SH-SY5Y (cell line): ENCODE measurements at regions not wholly inside any gene's neighbourhood (a gene's known extent, or its start where the extent isn't known, plus 50 kb on each side); places are given as distances from the start of the nearest gene placed in this dataset.

Source experiments
- GATA2 ChIP-seq: IDR thresholded peaks from 2 replicates; pipeline ENCODE4 v1.6.1; 2011; ENCODE audit warnings: mild to moderate bottlenecking, low read depth, low read length
- GATA3 ChIP-seq: IDR thresholded peaks from 2 replicates; pipeline ENCODE4 v1.6.1; 2011; ENCODE audit warnings: low read depth, mild to moderate bottlenecking, low read length, moderate library complexity

DNA sequence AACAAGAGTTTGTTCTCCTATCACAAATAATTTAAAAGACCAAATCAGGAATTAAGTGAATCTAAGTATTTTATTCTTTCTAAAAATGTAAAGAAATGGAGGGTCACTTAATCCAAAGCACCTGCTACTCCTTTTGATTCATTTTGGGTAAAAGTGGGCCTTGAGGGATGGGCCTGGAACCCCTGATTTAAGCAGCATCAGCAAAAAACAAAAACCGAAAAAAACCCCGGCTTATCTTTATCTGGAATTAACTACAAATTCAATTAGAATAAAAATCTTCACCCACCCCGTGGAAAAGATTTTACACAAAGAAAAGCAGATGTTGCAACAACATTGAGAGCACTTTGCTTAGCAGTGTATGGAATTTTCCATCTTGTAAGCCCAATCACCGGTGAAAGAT, 1018.2 kb downstream of the MCTP2 start:
- TF ChIP-seq GATA3 (no peak), GATA2 (no peak)

DNA sequence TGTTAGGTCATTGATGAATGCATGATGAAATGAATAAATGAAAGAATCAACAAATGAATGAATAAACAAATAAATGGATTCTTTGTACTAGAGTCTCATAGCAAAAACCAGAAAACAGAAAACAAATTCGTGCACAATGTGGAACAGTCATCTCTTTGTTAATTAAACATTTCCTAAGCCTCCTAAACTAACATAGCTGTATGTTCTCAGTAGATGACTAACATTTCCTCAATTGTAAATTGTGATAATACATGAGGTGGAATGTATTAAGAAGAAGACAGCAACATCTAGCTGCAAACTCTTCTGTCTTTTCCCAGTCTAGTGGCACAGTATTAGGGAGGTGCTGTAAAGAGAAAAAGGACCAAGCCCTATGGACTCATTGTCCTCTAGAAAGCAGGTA, 1021.0 kb downstream of the MCTP2 start:
- no peak for TF ChIP-seq GATA3
- no peak for TF ChIP-seq GATA2

DNA sequence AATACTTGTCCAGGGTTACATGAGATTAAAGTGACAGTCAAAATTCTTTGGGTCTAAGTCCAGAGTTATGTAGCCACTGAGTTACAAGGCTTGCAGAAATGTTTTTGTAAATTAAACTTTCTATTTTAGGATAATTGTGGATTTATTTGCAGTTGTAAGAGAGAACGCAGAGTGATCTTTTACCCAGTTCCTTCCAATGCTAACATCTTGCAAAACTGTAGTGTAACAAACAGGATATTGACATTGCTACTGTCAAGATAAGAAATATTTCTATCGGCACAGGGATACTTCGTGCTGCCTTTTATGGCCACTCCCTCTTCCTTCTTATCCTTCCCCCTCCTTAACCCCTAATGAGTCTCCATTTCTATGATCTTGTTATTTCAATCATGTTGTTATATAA, 1022.9 kb downstream of the MCTP2 start:
- no peak for TF ChIP-seq GATA3
- TF ChIP-seq GATA2: no peak

DNA sequence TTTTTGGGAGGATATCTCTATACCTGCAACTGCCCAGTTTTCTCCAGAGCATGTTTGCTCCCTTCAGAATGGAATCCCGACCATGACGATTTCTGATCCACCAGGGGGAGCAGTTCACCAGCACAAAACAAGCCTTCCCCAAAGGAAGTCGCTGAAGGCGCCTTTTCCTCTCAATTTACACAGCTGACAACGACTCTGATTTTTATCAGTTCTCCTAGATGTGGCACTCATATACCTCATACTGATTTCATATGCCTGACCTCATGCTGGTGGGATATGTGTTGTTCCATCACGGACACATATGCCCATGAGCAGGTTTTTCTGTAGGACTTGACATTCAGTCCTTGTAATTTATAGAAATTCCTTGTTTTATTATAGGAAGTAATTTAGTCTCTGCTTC, 1028.2 kb downstream of the MCTP2 start:
- TF ChIP-seq GATA2 (no peak), GATA3 (no peak)

DNA sequence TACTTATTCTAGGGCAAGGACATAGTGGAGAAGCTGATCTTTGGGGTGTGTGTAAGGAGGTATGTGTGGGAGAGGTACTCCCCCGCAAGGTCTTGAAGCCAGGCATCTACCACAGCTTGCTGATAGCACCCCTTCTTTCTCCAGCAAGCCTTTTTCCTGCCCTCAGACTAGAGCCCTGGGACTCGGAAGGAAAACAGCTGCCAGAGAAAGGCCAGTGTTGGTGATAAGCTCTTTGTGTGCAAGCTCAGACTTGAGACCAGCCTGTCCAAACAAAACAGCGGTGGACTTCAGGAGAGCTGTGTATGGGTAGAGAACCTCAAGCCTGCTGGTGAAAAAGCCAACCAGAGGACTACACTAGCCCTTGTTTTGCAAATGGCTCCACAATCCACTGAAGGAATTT, 1028.6 kb downstream of the MCTP2 start:
- TF ChIP-seq GATA3: no peak
- TF ChIP-seq GATA2: no peak

DNA sequence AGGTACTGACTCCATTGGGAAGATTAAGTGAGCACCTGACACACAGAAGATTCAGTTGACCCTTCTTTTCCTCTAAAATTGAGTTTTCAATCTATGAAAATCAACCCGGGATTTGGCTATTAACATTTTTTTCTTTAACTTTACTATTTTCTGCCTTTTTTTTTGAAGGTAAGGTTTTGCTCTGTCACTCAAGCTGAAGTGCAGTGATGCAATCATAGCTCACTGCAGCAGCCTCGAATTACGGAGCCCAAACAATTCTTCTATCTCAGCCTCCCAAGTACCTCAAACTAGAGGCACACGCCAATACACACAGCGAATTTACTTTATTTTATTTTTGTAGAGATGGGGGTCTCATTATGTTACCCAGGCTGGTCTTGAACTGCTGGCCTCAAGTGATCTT, 1029.5 kb downstream of the MCTP2 start:
- TF ChIP-seq GATA3 (no peak), GATA2 (no peak)

DNA sequence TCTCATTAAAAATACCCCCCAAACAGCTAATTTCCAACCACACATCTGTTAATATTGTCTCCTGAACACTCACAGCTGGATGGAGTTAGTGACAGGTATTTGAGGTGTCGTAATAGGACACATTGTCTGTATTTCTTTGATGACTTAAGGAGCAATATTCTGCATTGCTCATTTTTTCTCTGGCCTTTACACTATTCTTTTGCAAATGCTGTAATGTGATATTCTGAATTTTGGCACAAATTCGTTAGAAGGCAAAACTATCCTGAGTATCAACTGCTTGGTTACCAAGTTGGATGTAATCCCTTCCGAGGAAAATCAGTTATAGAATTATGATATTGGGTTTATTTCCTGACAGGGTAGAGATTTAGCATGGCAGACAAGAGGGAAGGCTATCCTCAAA, 1030.2 kb downstream of the MCTP2 start:
- TF ChIP-seq GATA3 (no peak), GATA2 (no peak)

DNA sequence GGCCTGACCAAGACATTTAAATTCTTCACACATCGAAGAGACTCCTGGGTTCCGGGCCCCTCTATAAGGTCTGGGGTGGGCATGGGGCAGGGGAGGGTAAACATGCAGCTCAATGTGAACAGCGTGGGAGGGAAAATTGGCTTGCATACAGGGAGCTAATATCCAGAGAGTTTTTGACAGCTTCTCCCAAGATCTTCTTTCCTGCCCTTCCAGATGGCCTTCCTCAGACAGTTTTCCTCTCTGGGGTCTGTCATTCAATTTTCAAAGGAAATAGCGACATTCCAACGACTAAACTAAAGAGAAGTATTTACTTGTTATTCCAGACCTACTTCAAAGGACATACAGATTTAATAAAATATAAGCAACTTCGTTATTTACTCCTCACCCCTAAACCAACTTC, 1030.6 kb downstream of the MCTP2 start:
- TF ChIP-seq GATA3 (no peak), GATA2 (no peak)

DNA sequence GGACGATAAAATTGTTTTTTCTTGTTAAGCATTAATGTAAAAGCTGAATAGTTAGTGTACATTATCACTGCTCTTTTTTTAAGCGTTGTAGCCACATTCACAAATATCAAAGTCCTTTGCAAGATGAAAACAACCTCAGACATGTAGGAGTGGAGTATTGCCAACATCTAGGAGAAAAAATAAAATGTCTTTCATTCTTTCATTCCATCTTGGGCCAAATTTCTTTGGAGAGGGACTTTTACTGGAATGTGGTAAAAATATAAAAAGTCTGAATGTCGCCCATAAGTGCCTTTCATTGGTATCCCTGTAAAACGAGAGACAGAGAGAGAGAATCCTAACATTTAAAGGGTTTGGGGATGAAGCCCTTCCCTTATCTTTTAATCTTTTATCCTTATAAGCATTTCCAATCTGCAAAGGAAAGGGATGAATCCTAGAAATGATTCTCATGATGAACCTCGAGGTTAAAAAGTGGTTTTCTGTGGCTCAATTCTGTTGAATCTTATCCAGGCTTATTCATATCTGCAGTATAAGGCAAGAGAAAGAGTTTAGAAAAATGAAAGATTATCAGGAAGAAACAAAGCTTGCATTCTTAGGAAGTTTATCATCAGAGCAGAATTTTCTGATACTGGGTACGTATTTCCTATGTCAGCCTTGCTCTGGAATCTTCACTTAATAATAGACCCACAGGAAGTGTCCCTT, 1031.7 kb downstream of the MCTP2 start:
- no peak for TF ChIP-seq GATA3
- TF ChIP-seq GATA2: no peak

DNA sequence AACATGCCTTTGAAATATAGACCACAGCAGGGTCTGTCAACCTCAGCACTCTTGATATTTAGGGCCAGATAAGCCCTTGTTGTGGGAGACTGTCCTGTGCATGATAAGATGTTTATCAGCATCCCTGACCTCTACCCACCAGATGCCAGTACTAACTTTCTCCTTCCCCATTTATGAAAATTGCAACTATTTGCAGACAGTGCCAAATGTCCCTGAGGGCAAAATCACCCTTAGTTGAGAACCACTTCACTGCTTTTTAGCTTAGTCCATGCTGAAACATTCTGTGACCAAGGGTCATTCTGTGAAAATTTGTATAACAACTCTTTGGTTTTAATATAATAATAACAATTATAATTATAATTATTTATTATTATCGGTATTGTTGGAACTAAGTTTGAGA, 1032.4 kb downstream of the MCTP2 start:
- TF ChIP-seq GATA2: no peak
- TF ChIP-seq GATA3: no peak

DNA sequence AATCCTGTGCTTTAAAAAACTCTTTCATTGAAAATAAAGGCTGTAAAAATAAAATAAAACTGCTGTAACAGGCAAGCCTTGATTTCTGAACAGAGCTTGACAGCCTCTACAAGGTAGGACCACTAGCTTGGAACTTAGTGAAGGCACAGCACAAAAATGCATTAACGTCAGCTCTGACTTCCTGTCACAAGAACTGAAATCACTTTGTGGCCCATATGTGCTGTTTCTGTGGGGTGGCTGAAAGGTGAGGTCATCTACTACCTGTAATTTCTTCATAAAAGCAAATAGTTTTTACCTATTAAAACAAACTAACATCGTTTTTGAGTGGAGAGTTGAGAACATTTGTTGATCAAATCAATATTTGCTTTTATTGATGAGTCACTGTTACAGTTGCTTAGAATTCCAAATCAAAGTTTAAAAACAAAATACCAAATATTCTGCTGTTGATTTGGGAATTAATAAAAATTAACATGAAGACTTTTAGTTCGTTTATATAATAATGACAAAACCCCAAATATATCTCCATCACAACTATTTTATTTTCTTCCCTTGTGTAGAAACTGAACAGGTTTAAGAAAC, 1034.1 kb downstream of the MCTP2 start:
- TF ChIP-seq GATA3 (no peak), GATA2 (no peak)

DNA sequence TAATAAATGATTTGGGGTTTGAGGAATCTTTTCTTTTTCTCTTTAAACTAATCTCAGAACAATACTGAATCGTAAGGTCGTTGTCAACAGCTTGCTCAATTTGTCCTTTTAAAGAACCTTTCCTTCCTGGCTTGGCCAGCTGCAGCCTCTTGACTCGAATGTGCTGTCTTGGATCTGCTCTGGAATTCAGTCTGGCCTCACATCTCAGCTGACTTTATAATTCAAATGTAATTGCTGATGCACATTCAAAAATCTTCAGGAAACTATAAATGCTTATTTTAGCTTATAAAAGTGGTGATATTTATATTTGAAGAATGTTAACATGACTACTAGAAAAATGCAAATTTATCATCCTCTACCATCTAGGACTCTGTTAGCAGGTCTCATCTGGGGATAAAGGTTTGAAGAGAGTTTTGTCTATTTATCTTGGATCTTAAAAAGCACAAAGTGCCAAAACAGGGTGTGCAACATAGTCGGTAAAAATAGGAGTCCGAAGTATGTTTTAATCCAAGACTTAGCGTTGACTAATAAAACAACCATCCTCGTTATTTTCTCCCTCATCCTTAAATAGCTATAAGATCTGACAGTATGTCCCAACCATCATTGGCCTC, 1035.2 kb downstream of the MCTP2 start:
- TF ChIP-seq GATA2 (no peak), GATA3 (no peak)

DNA sequence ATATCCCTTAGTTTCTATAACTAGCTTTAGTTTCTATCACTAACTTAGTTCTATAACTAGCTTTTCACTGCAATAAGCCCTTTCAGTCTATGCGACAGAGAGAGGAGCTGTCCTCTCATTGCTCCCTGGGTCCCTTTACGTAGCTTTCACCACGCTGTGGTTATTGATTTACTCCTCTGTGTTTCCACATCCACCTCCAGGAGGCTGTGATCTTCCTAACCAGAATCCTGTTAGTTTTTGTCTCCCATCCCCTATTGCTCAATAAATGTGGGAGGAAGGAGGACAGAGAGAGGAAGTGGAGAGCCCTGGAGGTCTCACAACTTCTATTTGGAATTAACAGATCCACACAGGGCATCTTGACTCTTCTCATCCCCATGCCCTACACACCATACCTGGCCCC, 1036.1 kb downstream of the MCTP2 start:
- TF ChIP-seq GATA2 (no peak), GATA3 (no peak)

DNA sequence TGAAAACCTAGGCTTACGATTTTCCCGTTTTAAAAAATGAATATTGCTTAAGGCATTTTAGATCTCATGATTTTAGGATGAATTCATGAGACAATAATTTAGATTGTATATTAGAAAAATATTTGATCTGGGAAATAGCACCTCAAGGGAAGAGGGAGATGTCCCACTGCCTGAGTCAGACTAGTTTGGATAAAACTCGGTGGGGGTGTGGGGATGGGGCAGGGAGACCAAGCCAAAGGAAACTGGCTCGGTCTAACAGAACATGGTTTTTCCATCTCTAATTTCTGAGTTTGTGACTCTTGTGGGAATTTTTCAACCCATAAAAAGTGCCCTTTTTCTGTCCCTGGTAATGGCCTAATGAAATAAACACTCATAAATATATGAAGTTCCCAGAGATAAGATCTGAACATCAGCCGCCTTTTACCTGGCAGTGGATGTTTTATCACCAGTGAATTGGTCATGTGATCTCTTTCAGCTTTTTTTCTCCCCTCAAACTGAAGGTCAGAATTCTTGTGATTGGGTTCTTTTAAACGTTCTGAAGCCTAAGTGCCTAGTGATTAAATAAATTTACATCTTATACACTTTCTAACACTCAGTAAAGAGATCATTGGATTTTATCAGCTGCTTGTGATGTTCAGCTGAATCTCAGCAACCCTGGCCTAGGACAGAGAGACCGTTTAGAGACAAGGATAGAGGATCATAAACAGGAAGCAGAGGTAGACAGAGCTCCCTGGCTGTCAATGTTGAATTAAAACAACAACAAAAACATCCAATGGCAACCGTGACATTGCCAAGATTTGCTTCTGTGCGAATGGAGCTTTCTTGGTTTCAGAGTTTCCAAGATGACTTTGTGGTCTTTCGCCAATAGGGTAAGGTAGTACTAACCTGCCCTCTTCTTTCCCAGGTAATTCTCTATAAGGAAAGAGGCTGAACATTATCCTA, 1038.2 kb downstream of the MCTP2 start:
- TF ChIP-seq GATA3: no peak
- TF ChIP-seq GATA2: no peak

DNA sequence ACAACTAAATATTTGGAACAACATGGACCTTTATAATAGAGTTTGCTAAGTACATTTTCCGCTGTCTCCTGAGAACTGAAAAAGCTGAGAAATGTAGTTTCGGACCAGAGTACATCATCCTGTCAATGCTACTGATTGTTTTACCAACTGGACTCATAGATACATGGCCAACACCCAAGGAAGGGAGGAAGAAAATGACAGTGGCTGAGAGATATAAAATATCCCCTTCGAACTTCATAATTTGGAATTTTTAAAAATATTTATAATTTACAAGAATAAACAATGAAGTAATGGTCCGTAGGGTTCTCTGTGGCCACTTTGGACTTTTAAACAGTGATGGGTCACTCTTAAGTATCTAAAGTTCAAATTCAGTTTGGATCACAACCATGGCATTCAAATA, 1042.7 kb downstream of the MCTP2 start:
- TF ChIP-seq GATA2 (no peak), GATA3 (no peak)
